ENCODE measurements at regions not wholly inside any gene's neighbourhood (a gene's known extent, or its start where the extent isn't known, plus 50 kb on each side); places are given as distances from the start of the nearest gene placed in this dataset.
"Not testable (repeated sequence)": the region's sequence is repeated elsewhere in the genome, so short reads cannot be mapped to it uniquely, and the experiment has no call there.

DNA sequence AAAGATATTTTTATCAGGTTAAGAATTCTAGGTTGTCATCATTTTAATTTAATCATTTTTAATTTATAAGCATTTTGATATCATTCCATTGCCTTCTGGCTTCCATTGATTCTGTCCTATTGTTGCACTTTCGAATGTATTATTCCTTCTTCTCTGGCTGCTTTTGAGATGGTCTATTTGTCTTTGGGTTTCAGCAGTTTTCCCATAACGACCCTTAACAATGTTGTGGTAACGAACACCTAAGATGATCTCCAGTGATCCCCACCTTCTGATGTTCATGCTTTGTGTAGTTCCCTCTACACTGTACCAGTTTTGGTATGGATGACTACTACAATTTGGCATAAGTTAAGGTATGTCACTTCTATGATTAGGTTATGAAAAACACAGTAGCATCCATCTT, 59.9 kb downstream of the MINAR1 start:
- Histone ChIP-seq H3K27ac (ENCODE audit: low read length) (no peak overlapping the region), H3K27me3 (ENCODE audit: control insufficient read depth, insufficient read depth, low read length) (no peaks in the 10 kb centered on the region), H3K9me3 (ENCODE audit: control insufficient read depth, insufficient read depth, low read length) (no peaks in the 10 kb centered on the region), H3K36me3 (ENCODE audit: control insufficient read depth, insufficient read depth, low read length) (no peaks in the 10 kb centered on the region), H3K4me3 (ENCODE audit: low read length) (no peak overlapping the region), H3K4me1 (ENCODE audit: control insufficient read depth, insufficient read depth, low read length) (0 out of 2 replicates have a peak, but pooled peaks cover 4% of the 10 kb centered on the region)
- WGBS (ENCODE audit: insufficient coverage, insufficient read length) = no CpG with 5 or more reads among the region's 3 CpGs
- no peak for DNase-seq (ENCODE audit: low read depth, low spot score)

DNA sequence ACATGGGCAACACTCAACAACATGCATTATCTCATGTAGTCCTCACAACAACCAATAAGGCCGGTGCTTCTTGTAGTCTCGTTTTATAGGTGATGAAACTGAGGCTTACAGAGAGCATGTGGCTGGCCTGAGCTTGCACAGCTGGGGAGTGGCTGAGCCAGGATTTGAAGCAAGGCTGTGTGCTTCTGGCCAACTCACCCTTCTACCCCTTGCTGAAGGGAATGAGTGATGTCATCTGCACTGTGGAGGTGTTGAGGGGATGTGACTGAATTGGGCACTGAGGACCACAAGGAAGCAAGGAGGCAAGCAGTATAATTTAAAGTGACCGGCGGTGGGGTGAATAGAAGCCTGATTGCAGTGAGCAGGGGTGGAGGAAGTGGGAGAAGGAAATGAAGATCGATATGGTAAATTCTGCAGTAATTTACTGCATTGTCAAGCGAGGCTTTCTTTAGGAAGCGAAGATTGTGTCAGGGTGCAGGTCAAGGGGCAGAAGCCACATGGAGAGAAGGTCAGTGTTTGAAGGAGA, 62.3 kb downstream of the MINAR1 start:
- Histone ChIP-seq H3K36me3 (ENCODE audit: control insufficient read depth, insufficient read depth, low read length) (no peaks in the 10 kb centered on the region), H3K27me3 (ENCODE audit: control insufficient read depth, insufficient read depth, low read length) (no peaks in the 10 kb centered on the region), H3K9me3 (ENCODE audit: control insufficient read depth, insufficient read depth, low read length) (no peaks in the 10 kb centered on the region), H3K4me3 (ENCODE audit: low read length) (no peak overlapping the region), H3K4me1 (ENCODE audit: control insufficient read depth, insufficient read depth, low read length) (0 out of 2 replicates have a peak, but pooled peaks cover 4% of the 10 kb centered on the region), H3K27ac (ENCODE audit: low read length) (no peak overlapping the region)
- WGBS (ENCODE audit: insufficient coverage, insufficient read length) = no CpG with 5 or more reads among the region's 7 CpGs
- DNase-seq (ENCODE audit: low read depth, low spot score) = no peak

DNA sequence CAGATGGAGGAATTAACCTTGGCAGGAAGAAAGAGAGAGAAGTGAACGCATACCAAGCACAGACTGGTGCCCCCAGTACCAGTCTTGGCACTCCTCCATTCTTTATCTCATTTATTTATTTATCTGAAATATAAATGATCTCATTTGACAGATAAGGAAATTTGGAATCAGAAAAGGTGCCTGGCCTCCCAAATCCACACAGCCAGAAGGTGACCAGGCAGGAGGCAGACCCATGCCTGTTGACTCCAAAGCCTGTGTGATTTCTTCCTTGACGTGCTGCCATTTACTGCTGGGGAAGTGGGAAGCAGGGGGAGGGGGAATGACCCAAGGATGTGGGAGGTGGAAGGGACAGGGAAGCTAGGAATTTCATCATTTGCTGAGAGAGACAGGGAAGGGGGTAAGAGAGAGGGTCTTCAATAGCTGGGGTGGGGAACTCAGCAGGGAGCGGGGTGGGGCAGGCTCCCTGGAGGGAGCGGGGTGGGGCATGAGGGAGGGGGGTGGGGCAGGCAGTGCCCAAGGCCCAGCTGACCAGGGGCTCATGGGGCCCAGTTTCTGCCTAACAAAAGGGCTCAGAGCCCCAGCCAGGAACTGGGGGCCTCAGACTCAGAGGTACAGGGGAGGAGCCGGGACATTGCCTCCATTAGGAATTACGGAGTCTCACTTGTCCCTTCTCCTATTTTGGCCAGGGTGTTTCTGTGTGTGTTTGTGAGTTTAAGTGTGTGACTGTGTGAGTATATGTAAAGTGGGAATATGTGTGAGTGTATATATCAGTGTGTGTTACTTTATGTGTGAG, 63.0 kb downstream of the MINAR1 start:
- WGBS (ENCODE audit: insufficient coverage, insufficient read length) = no CpG with 5 or more reads among the region's 6 CpGs

DNA sequence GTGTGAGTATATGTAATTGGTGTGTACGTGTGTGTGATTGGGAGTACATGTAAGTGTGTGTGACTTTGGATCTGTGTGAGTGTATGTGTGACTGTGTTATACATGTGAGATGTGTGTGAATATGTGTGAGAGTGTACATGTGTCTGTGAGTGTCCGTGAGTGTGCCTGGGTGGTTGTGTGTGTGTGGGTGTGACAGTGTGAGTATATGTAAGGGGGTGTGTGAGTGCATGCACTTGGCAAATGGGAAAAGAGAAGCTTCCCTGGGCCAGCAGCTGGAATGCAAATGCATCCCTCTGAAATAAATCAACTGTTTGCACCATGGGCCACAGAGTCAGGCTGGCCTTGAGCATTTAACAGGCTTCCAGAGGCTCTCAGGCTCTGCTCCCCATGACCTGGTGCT, 63.6 kb downstream of the MINAR1 start:
- 0 out of 2 replicates have a peak, but pooled peaks cover 4% of the 10 kb centered on the region for H3K4me1 ChIP-seq (ENCODE audit: control insufficient read depth, insufficient read depth, low read length)
- no peaks in the 10 kb centered on the region for H3K27me3 ChIP-seq (ENCODE audit: control insufficient read depth, insufficient read depth, low read length)
- no peak overlapping the region for H3K4me3 ChIP-seq (ENCODE audit: low read length)
- H3K9me3 ChIP-seq (ENCODE audit: control insufficient read depth, insufficient read depth, low read length) = no peaks in the 10 kb centered on the region
- no peaks in the 10 kb centered on the region for H3K36me3 ChIP-seq (ENCODE audit: control insufficient read depth, insufficient read depth, low read length)
- DNase-seq (ENCODE audit: low read depth, low spot score) = no peak
- 100% methylated on average over 1 of the region's 2 CpGs for WGBS (ENCODE audit: insufficient coverage, insufficient read length)
- H3K27ac ChIP-seq (ENCODE audit: low read length) = no peak overlapping the region

More for the DNA sequence above, 63.0 kb downstream of the MINAR1 start:
- H3K36me3 ChIP-seq (ENCODE audit: control insufficient read depth, insufficient read depth, low read length) = no peaks in the 10 kb centered on the region
- H3K27ac ChIP-seq (ENCODE audit: low read length) = no peak overlapping the region
- H3K9me3 ChIP-seq (ENCODE audit: control insufficient read depth, insufficient read depth, low read length) = no peaks in the 10 kb centered on the region
- no peak for DNase-seq (ENCODE audit: low read depth, low spot score)
- H3K4me1 ChIP-seq (ENCODE audit: control insufficient read depth, insufficient read depth, low read length) = 0 out of 2 replicates have a peak, but pooled peaks cover 4% of the 10 kb centered on the region
- no peaks in the 10 kb centered on the region for H3K27me3 ChIP-seq (ENCODE audit: control insufficient read depth, insufficient read depth, low read length)
- H3K4me3 ChIP-seq (ENCODE audit: low read length) = no peak overlapping the region

DNA sequence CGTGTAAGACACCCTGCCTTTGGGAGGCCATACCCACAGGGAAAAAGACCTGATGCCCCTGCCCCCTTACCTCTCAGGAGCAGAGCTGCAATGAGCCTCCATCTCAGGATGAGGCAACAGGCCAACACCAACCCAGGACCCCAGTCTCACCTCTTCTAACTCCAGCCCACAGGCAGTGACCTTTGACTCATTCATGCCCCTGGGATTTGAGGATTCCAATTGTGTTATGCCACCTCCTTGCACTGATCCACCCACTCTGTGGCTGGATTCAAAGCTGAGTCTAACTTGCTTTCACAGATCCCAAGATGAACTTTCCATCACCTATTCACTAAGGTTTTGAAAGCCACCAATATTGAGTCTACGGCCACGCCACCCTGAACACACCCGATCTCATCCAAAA, 64.7 kb downstream of the MINAR1 start:
- Histone ChIP-seq H3K4me3 (ENCODE audit: low read length) (no peak overlapping the region), H3K27ac (ENCODE audit: low read length) (no peak overlapping the region), H3K9me3 (ENCODE audit: control insufficient read depth, insufficient read depth, low read length) (no peaks in the 10 kb centered on the region), H3K4me1 (ENCODE audit: control insufficient read depth, insufficient read depth, low read length) (0 out of 2 replicates have a peak, but pooled peaks cover 4% of the 10 kb centered on the region), H3K27me3 (ENCODE audit: control insufficient read depth, insufficient read depth, low read length) (no peaks in the 10 kb centered on the region), H3K36me3 (ENCODE audit: control insufficient read depth, insufficient read depth, low read length) (no peaks in the 10 kb centered on the region)
- DNase-seq (ENCODE audit: low read depth, low spot score) = no peak
- no CpG with 5 or more reads among the region's 4 CpGs for WGBS (ENCODE audit: insufficient coverage, insufficient read length)

DNA sequence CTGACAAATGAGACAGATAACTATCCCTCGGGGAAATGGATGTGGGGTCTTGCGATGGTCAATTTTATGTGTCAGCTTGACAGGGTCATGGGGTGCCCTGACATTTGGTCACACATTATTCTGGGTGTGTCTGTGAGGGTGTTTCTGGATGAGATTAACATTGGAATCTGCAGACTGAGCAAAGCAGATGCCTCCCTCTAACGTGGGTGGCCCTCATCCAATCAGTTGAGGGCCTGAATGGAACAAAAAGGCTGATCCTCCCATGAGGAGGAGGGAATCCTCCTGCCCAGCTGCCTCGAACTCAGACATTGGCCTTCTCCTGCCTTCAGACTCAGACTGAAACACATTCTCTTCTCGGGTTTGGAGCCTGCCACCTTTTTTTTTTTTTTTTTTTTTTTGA, 69.0 kb downstream of the MINAR1 start:
- Histone ChIP-seq H3K9me3 (ENCODE audit: control insufficient read depth, insufficient read depth, low read length) (no peaks in the 10 kb centered on the region), H3K4me3 (ENCODE audit: low read length) (no peak overlapping the region), H3K36me3 (ENCODE audit: control insufficient read depth, insufficient read depth, low read length) (no peaks in the 10 kb centered on the region), H3K27me3 (ENCODE audit: control insufficient read depth, insufficient read depth, low read length) (no peaks in the 10 kb centered on the region), H3K27ac (ENCODE audit: low read length) (no peak overlapping the region), H3K4me1 (ENCODE audit: control insufficient read depth, insufficient read depth, low read length) (no peaks in the 10 kb centered on the region)
- DNase-seq (ENCODE audit: low read depth, low spot score) = no peak
- WGBS (ENCODE audit: insufficient coverage, insufficient read length) = no CpG with 5 or more reads among the region's 5 CpGs

DNA sequence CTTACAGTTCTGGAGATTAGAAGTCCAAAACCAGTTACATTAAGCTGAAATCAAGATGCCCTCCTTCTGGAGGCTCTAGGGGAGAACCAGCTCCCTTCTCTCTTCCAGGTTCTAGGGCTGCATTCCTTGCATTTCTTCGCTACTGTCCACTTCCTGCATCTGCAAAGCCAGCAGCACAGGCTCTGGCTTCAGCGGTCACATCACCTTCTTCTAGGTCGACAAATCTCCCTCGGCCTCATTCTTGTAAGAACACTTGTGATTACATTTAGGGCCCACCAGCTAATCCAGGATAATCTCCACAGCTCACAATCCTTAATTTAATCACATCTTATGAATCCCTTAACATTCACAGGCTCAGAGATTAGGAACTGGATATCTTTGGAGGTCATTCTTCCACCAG, 73.8 kb downstream of the MINAR1 start:
- H3K27me3 ChIP-seq (ENCODE audit: control insufficient read depth, insufficient read depth, low read length) = no peaks in the 10 kb centered on the region
- H3K27ac ChIP-seq (ENCODE audit: low read length) = no peak overlapping the region
- no peaks in the 10 kb centered on the region for H3K4me1 ChIP-seq (ENCODE audit: control insufficient read depth, insufficient read depth, low read length)
- no peaks in the 10 kb centered on the region for H3K36me3 ChIP-seq (ENCODE audit: control insufficient read depth, insufficient read depth, low read length)
- no peak for DNase-seq (ENCODE audit: low read depth, low spot score)
- H3K4me3 ChIP-seq (ENCODE audit: low read length) = no peak overlapping the region
- no peaks in the 10 kb centered on the region for H3K9me3 ChIP-seq (ENCODE audit: control insufficient read depth, insufficient read depth, low read length)
- no CpG with 5 or more reads among the region's 4 CpGs for WGBS (ENCODE audit: insufficient coverage, insufficient read length)

DNA sequence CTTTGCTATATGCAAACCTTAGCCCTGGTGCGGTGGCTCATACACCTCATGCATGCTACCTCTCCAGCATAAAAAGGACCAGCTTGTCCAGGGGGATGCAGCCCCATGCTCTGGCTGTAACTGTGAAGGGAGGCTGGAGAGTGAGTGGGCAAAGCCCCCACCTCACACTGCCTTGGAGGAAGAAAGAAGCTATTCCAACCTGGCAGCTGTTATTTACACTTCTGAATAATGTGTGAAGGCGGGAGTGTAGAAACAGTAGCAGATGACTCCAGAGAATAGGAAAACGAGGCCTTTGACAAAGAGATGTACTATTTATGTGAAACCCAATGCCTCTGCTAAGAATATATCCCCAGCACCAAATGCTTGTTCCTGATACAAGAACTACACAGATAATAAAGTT, 80.7 kb downstream of the MINAR1 start:
- not testable (repeated sequence) for H3K27ac ChIP-seq (ENCODE audit: low read length); H3K27me3 ChIP-seq (ENCODE audit: control insufficient read depth, insufficient read depth, low read length); H3K4me1 ChIP-seq (ENCODE audit: control insufficient read depth, insufficient read depth, low read length); H3K4me3 ChIP-seq (ENCODE audit: low read length); DNase-seq (ENCODE audit: low read depth, low spot score); H3K9me3 ChIP-seq (ENCODE audit: control insufficient read depth, insufficient read depth, low read length); H3K36me3 ChIP-seq (ENCODE audit: control insufficient read depth, insufficient read depth, low read length)
- WGBS (ENCODE audit: insufficient coverage, insufficient read length) = no CpG with 5 or more reads among the region's 3 CpGs

DNA sequence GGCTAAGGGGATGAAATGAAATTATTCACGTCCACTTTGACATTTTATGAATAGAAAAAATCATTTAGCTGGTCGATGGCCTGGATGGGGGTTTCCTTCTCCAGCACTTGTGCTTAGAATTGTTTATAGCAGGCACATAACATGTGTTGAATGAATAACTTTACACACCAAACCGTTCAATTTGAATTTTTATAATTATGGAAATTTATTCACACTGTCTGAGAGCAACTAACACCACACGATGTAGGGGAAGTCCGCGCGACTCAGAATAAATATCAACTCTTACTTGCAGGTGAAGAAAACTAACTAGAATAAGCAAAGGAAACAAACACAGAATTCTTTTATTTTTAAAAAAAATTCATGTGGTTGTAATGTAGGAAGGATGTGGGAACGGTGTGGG, 81.3 kb downstream of the MINAR1 start:
- Histone ChIP-seq H3K4me3 (ENCODE audit: low read length) (no peak overlapping the region), H3K9me3 (ENCODE audit: control insufficient read depth, insufficient read depth, low read length) (no peaks in the 10 kb centered on the region), H3K4me1 (ENCODE audit: control insufficient read depth, insufficient read depth, low read length) (no peaks in the 10 kb centered on the region), H3K36me3 (ENCODE audit: control insufficient read depth, insufficient read depth, low read length) (no peaks in the 10 kb centered on the region), H3K27me3 (ENCODE audit: control insufficient read depth, insufficient read depth, low read length) (no peaks in the 10 kb centered on the region), H3K27ac (ENCODE audit: low read length) (no peak overlapping the region)
- WGBS (ENCODE audit: insufficient coverage, insufficient read length) = no CpG with 5 or more reads among the region's 8 CpGs
- DNase-seq (ENCODE audit: low read depth, low spot score) = no peak

DNA sequence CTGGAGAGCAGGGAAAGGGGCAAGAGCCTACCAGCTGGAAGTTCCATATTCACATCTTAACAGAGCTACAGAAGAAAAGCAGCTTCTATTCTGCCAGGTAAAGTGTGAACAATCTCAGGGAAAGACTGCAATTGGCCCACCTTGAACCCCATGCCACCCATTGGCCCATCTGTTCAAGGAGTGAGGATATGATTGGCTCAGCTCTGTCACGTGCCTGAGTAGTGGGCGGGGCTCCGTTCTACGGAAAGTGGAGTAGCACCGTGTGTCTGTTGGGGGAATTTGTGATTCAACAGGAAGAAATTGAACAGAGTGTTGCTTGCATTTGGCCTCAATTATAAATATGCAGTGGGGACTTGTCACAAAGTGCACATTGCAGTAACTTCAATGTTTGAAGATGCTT, 81.8 kb downstream of the MINAR1 start:
- Histone ChIP-seq H3K9me3 (ENCODE audit: control insufficient read depth, insufficient read depth, low read length) (no peaks in the 10 kb centered on the region), H3K4me1 (ENCODE audit: control insufficient read depth, insufficient read depth, low read length) (no peaks in the 10 kb centered on the region), H3K27ac (ENCODE audit: low read length) (no peak overlapping the region), H3K4me3 (ENCODE audit: low read length) (no peak overlapping the region), H3K27me3 (ENCODE audit: control insufficient read depth, insufficient read depth, low read length) (no peaks in the 10 kb centered on the region), H3K36me3 (ENCODE audit: control insufficient read depth, insufficient read depth, low read length) (no peaks in the 10 kb centered on the region)
- WGBS (ENCODE audit: insufficient coverage, insufficient read length) = no CpG with 5 or more reads among the region's 5 CpGs
- DNase-seq (ENCODE audit: low read depth, low spot score) = no peak

All from iPS DF 6.9 (cell line).